Calu3 (cell line): ENCODE measurements at regions not wholly inside any gene's neighbourhood (a gene's known extent, or its start where the extent isn't known, plus 50 kb on each side); places are given as distances from the start of the nearest gene placed in this dataset.

Experiments used
- BruUV-seq: library from RNA; stranded (reverse); fragments of 400-500 nt; replicated peaks from 2 replicates; lab custom pipeline; 2021; lab: Mats Ljungman, UMichigan
- CTCF ChIA-PET: fragments of 300-600 bp; sonication (Branson Sonifier 250); formaldehyde crosslinking; loops from one replicate; lab custom pipeline; 2022; ENCODE audit warnings: antibody characterized with exemption; lab: Charles Lee
- DNase-seq: peaks from one replicate; pipeline ENCODE4 v3.0.0; 2022
- H3K27ac Mint-ChIP-seq: one replicate; pipeline ENCODE4 v1.8.0; 2022; ENCODE audit warnings: mixed read lengths; ENCODE audit not compliant: unreplicated experiment
- H3K27me3 Mint-ChIP-seq: one replicate; pipeline ENCODE4 v1.8.0; 2022; ENCODE audit warnings: mixed read lengths; ENCODE audit not compliant: unreplicated experiment
- H3K36me3 Mint-ChIP-seq: one replicate; pipeline ENCODE4 v1.8.0; 2022; ENCODE audit warnings: mild to moderate bottlenecking, moderate library complexity, mixed read lengths; ENCODE audit not compliant: insufficient read depth, unreplicated experiment
- H3K4me1 Mint-ChIP-seq: one replicate; pipeline ENCODE4 v1.8.0; 2022; ENCODE audit warnings: mild to moderate bottlenecking, low read depth, mixed read lengths; ENCODE audit not compliant: unreplicated experiment
- H3K4me3 Mint-ChIP-seq: one replicate; pipeline ENCODE4 v1.8.0; 2022; ENCODE audit warnings: mild to moderate bottlenecking, low read depth, moderate library complexity, mixed read lengths; ENCODE audit not compliant: unreplicated experiment
- H3K9me3 Mint-ChIP-seq: one replicate; pipeline ENCODE4 v1.8.0; 2022; ENCODE audit warnings: low read depth, mixed read lengths; ENCODE audit not compliant: unreplicated experiment
- intact Hi-C: fragments of 100-400 bp; cut with micrococcal nuclease; formaldehyde crosslinking; loops from one replicate; pipeline ENCODE4 v1.10.0; 2022; ENCODE audit not compliant: unreplicated experiment
- TF ChIP-seq, protein P1 (sequence below): fragments of 200-600 bp; IDR thresholded peaks from one replicate; pipeline ENCODE4 v1.8.0; 2022; ENCODE audit warnings: antibody characterized with exemption; ENCODE audit not compliant: unreplicated experiment

DNA sequence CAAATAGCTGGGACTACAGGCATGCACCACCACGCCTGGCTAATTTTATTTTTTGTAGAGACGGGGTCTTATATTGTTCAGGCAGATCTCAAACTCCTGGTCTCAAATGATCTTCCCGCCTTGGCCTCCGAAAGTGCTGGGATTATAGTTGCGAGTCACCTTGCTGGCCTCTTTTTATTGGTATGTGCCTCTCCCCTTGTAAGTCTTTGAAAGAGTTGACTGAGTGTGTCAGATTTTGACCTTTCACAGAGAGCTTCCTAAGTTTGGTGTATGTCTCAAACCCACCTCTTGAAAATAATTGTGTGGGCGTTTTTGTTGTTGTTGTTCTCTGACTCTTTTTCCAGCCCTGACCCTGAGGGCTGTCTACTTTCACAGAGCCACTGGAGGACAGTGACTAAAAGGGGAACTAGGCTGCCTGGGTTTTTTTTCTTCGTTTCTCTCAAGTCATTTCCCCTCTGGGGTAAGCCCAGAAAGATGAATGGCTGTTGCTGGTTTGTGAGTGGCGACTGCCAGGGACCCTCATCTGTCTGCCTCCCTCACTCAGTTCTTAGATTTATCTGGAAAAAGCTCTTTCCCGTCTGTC lies 262.8 kb downstream of the ZEB1 start:
- peaks cover 20% of the 10 kb centered on the region for H3K4me1 Mint-ChIP-seq
- H3K27me3 Mint-ChIP-seq = peaks cover 13% of the 10 kb centered on the region
- CTCF ChIA-PET = interaction anchor here (0.6 to 0.9 kb wide), 4 partner anchors 91 to 184 kb away, joined by 3 to 7 read pairs (median 3); no protein-coding TSS in a partner anchor
- H3K27ac Mint-ChIP-seq = no peak overlapping the region
- TF ChIP-seq, protein P1, sequence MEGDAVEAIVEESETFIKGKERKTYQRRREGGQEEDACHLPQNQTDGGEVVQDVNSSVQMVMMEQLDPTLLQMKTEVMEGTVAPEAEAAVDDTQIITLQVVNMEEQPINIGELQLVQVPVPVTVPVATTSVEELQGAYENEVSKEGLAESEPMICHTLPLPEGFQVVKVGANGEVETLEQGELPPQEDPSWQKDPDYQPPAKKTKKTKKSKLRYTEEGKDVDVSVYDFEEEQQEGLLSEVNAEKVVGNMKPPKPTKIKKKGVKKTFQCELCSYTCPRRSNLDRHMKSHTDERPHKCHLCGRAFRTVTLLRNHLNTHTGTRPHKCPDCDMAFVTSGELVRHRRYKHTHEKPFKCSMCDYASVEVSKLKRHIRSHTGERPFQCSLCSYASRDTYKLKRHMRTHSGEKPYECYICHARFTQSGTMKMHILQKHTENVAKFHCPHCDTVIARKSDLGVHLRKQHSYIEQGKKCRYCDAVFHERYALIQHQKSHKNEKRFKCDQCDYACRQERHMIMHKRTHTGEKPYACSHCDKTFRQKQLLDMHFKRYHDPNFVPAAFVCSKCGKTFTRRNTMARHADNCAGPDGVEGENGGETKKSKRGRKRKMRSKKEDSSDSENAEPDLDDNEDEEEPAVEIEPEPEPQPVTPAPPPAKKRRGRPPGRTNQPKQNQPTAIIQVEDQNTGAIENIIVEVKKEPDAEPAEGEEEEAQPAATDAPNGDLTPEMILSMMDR = no peak
- no TSS peak for BruUV-seq
- H3K9me3 Mint-ChIP-seq = peaks cover 2% of the 10 kb centered on the region
- H3K36me3 Mint-ChIP-seq = no peaks in the 10 kb centered on the region
- intact Hi-C loops = no loop called here
- no peak overlapping the region for H3K4me3 Mint-ChIP-seq
- DNase-seq = no peak

DNA sequence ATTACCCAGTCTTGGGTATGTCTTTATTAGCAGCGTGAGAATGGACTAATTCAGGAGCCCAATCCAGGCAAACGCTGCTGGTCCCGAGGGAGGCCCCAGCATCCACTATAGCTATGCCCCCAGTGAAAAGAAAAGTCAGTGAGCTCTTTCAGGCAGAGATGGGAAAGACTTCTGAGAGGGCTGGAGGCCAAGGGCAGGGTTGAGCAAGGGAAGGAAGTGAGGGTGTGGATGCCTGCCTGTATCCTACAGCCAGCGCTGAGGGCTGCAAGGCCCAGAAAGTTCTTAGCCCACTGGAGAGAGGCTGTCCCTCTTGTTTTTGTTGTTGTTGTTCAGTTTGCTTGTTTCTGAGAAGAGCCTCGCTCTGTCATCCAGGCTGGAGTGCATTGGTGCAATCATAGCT lies 261.6 kb downstream of the ZEB1 start:
- peaks cover 20% of the 10 kb centered on the region for H3K4me1 Mint-ChIP-seq
- CTCF ChIA-PET = no interaction called here
- BruUV-seq = no TSS peak
- H3K36me3 Mint-ChIP-seq = no peaks in the 10 kb centered on the region
- intact Hi-C loops = no loop called here
- H3K9me3 Mint-ChIP-seq = peaks cover 2% of the 10 kb centered on the region
- TF ChIP-seq, protein P1 = no peak
- H3K4me3 Mint-ChIP-seq = no peak overlapping the region
- no peak overlapping the region for H3K27ac Mint-ChIP-seq
- DNase-seq = no peak
- peaks cover 18% of the 10 kb centered on the region for H3K27me3 Mint-ChIP-seq
